Amniotic stem cell (primary cell): ENCODE measurements at regions not wholly inside any gene's neighbourhood (a gene's known extent, or its start where the extent isn't known, plus 50 kb on each side); places are given as distances from the start of the nearest gene placed in this dataset.
A peak's percentile ranks its signal among the peaks of the same experiment; 100 is the strongest.
"Not testable (repeated sequence)": the region's sequence is repeated elsewhere in the genome, so short reads cannot be mapped to it uniquely, and the experiment has no call there.

Experiments used
- DNase-seq: peaks from one replicate; lab custom pipeline; 2025; lab: John Stamatoyannopoulos, UW

GRCh38 chr14:25436906-25437305 lies 387.0 kb upstream of the STXBP6 start:
- no peak for DNase-seq

GRCh38 chr14:25436288-25436875 lies 386.4 kb upstream of the STXBP6 start:
- no peak for DNase-seq

- DNase-seq = no peak
These were observed 381.5 kb upstream of the STXBP6 start for GRCh38 chr14:25431211-25432076.

- no peak for DNase-seq
These were observed 380.9 kb upstream of the STXBP6 start for GRCh38 chr14:25430808-25431207.

- no peak for DNase-seq
These were observed 363.1 kb upstream of the STXBP6 start for GRCh38 chr14:25412998-25413397.

GRCh38 chr14:25411781-25412757 lies 362.1 kb upstream of the STXBP6 start:
- no peak for DNase-seq

- peak; percentile 7 for DNase-seq
These were observed 356.9 kb upstream of the STXBP6 start for GRCh38 chr14:25406818-25407217.

GRCh38 chr14:25400607-25401206 lies 350.8 kb upstream of the STXBP6 start:
- peak; percentile 25 for DNase-seq

GRCh38 chr14:25396128-25396527 lies 346.2 kb upstream of the STXBP6 start:
- no peak for DNase-seq

GRCh38 chr14:25394791-25395391 lies 344.9 kb upstream of the STXBP6 start:
- no peak for DNase-seq

GRCh38 chr14:25394356-25394755 lies 344.4 kb upstream of the STXBP6 start:
- DNase-seq = no peak

- no peak for DNase-seq
These were observed 340.0 kb upstream of the STXBP6 start for GRCh38 chr14:25389948-25390347.

- no peak for DNase-seq
These were observed 331.6 kb upstream of the STXBP6 start for GRCh38 chr14:25381498-25381897.

GRCh38 chr14:25375639-25376038 lies 325.7 kb upstream of the STXBP6 start:
- no peak for DNase-seq

GRCh38 chr14:25371068-25371467 lies 321.1 kb upstream of the STXBP6 start:
- no peak for DNase-seq

- DNase-seq = not testable (repeated sequence)
These were observed 320.1 kb upstream of the STXBP6 start for GRCh38 chr14:25370057-25370456.

- DNase-seq = no peak
These were observed 308.4 kb upstream of the STXBP6 start for GRCh38 chr14:25358330-25358729.

GRCh38 chr14:25351269-25351668 lies 301.3 kb upstream of the STXBP6 start:
- DNase-seq = no peak

GRCh38 chr14:25350802-25351201 lies 300.9 kb upstream of the STXBP6 start:
- no peak for DNase-seq

- no peak for DNase-seq
These were observed 300.1 kb upstream of the STXBP6 start for GRCh38 chr14:25350021-25350420.

- DNase-seq = no peak
These were observed 299.3 kb upstream of the STXBP6 start for GRCh38 chr14:25349269-25349668.

GRCh38 chr14:25340882-25341281 lies 290.9 kb upstream of the STXBP6 start:
- no peak for DNase-seq
